IgD-negative memory B cell (primary cell): ENCODE measurements at regions not wholly inside any gene's neighbourhood (a gene's known extent, or its start where the extent isn't known, plus 50 kb on each side); places are given as distances from the start of the nearest gene placed in this dataset.
"Not testable (repeated sequence)": the region's sequence is repeated elsewhere in the genome, so short reads cannot be mapped to it uniquely, and the experiment has no call there.

ENCODE experiments used
- H3K27ac Mint-ChIP-seq, 3 donors: one replicate each; pipeline ENCODE4 v1.8.0; 2020 to 2022; ENCODE audit warnings: mild to moderate bottlenecking in 3 of 3, mixed read lengths in 3 of 3, moderate library complexity in 1 of 3
- H3K27me3 Mint-ChIP-seq: one replicate; pipeline ENCODE4 v1.8.0; 2021; ENCODE audit warnings: mixed read lengths
- H3K36me3 Mint-ChIP-seq: one replicate; pipeline ENCODE4 v1.8.0; 2020; ENCODE audit warnings: mild to moderate bottlenecking, mixed read lengths
- H3K4me1 Mint-ChIP-seq, 3 donors: one replicate each; pipeline ENCODE4 v1.8.0; 2020 to 2022; ENCODE audit warnings: mixed read lengths in 3 of 3, mild to moderate bottlenecking in 1 of 3
- H3K4me3 Mint-ChIP-seq, 4 donors: one replicate each; pipeline ENCODE4 v1.8.0; 2020 to 2022; ENCODE audit warnings: mild to moderate bottlenecking in 4 of 4, mixed read lengths in 4 of 4, moderate library complexity in 3 of 4
- H3K9me3 Mint-ChIP-seq, 3 donors: one replicate each; pipeline ENCODE4 v1.8.0; 2020 to 2021; ENCODE audit warnings: mixed read lengths in 3 of 3, mild to moderate bottlenecking in 1 of 3

DNA sequence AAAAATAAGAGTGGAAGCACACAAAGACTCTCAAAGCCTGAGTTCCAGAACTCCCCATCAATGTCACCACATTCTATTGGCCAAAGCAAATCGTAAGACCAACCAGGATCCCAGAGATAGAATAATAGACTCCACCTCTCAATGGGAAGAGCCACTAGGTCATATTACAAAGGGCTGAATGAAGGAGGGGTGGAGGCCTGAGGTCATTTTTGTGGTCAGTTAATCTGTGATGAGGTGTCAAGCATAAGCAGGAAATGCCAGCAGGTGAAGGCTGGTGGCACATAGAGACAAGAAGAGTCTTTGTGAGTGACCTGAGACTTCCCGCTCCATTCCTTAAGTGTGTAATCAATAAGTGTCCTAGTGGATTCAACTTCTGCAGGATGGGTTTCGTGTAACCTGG is 144.3 kb downstream of the TFCP2L1 start:
- H3K4me1 Mint-ChIP-seq: no peaks in the 10 kb centered on the region
- H3K27ac Mint-ChIP-seq: no peak overlapping the region
- peaks cover 1% of the 10 kb centered on the region for H3K27me3 Mint-ChIP-seq
- H3K4me3 Mint-ChIP-seq: no peak overlapping the region
- H3K36me3 Mint-ChIP-seq: peaks cover 2% of the 10 kb centered on the region
- peaks cover 0 to 7% (median 5%) of the 10 kb centered on the region in 3 donors for H3K9me3 Mint-ChIP-seq

DNA sequence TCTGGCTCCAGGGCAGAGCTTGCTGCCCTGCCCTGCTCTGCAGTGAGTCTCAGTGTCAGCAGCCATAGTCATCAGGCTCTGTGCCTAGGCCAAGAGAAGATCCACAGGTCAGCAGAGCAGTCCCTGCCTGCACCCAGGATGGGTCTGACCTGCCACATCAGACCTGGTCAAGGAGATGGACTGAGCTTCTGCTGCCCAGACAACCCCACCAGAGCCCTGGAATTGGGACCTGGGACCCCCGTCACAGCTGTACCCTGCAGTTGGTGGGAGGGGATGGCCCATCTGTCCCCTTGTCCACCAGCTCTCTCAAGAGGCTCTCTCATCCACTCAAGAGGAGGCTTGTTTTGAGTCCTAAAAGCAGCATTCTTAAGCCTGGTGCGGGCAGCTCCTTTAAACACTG is 142.6 kb downstream of the TFCP2L1 start:
- Mint-ChIP-seq H3K4me1 (no peaks in the 10 kb centered on the region), H3K27me3 (peaks cover 1% of the 10 kb centered on the region), H3K27ac (no peak overlapping the region), H3K9me3 (peaks cover 0 to 7% (median 5%) of the 10 kb centered on the region in 3 donors), H3K4me3 (no peak overlapping the region), H3K36me3 (peaks cover 2% of the 10 kb centered on the region)

DNA sequence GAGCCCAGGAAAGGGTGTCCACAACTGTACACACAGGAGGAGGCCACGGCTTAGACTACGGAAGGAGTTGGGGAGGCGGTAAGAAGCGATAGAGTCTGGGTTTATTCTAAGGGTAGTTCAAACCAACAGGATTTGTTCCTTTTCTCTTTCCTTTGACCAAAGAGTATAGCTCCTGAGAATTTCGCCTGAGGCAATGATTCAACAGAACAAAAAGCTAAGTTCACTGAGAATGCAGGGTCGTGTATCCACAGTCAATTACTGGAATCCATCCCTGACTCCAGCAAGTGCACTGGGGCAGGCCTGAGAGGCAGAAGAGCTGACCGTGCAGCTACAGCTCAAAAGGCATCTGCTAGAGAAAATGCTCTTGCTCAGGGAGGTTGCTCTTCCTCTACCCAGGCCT is 140.9 kb downstream of the TFCP2L1 start:
- H3K27me3 Mint-ChIP-seq: peaks cover 1% of the 10 kb centered on the region
- no peak overlapping the region for H3K27ac Mint-ChIP-seq
- H3K4me3 Mint-ChIP-seq: no peak overlapping the region
- no peaks in the 10 kb centered on the region for H3K4me1 Mint-ChIP-seq
- peaks cover 2% of the 10 kb centered on the region for H3K36me3 Mint-ChIP-seq
- peaks cover 0 to 5% (median 4%) of the 10 kb centered on the region in 3 donors for H3K9me3 Mint-ChIP-seq

DNA sequence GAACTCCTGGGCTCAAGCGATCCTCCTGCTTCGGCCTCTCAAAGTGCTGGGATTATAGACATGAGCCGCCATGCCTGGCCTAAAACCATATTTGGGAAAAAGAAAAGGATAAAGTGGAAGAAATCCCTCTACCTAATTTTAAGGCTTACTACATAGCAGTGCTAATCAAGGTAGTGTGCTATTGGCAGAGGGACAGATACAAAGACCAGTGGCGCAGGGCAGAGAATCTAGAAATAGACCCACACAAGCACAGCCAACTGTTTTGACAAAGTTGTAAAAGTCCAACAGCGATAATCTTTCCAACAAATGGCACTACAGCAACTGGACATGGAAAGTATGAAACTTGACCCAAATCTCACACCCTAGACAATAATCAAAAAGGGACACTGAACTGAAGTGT is 138.4 kb downstream of the TFCP2L1 start:
- peaks cover 2% of the 10 kb centered on the region for H3K36me3 Mint-ChIP-seq
- H3K27ac Mint-ChIP-seq: no peak overlapping the region
- H3K27me3 Mint-ChIP-seq: peaks cover 1% of the 10 kb centered on the region
- H3K4me1 Mint-ChIP-seq: no peaks in the 10 kb centered on the region
- H3K9me3 Mint-ChIP-seq: no peaks in the 10 kb centered on the region
- no peak overlapping the region for H3K4me3 Mint-ChIP-seq

DNA sequence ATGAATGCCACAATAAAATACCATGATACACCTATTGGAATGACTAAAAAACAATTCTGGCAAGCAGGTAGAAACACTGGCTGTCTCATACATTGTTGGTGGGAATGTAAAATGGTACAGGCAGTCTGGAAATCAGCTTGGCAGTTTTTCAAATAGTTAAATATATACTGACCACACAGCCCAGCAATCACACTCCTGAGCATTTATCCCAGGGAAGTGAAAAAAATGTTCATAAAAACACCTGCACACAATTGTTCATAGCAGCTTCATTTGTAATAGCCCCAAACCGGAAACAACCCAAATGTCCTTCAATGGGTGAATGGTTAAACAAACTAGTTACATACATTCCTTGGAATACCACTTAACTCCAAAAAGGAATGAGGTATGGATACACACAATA is 137.2 kb downstream of the TFCP2L1 start:
- Mint-ChIP-seq H3K4me1 (no peaks in the 10 kb centered on the region), H3K36me3 (no peaks in the 10 kb centered on the region), H3K27ac (no peak overlapping the region), H3K4me3 (no peak overlapping the region), H3K9me3 (no peaks in the 10 kb centered on the region), H3K27me3 (no peaks in the 10 kb centered on the region)

- Mint-ChIP-seq H3K4me3 (no peak overlapping the region), H3K36me3 (no peaks in the 10 kb centered on the region), H3K27me3 (no peaks in the 10 kb centered on the region), H3K27ac (no peak overlapping the region), H3K9me3 (no peaks in the 10 kb centered on the region), H3K4me1 (no peaks in the 10 kb centered on the region)
These were observed 136.5 kb downstream of the TFCP2L1 start for GRCh38 chr2:121148481-121148880.

GRCh38 chr2:121149384-121149783 is 135.6 kb downstream of the TFCP2L1 start:
- H3K27me3 Mint-ChIP-seq: no peaks in the 10 kb centered on the region
- no peak overlapping the region for H3K27ac Mint-ChIP-seq
- H3K4me1 Mint-ChIP-seq: no peaks in the 10 kb centered on the region
- no peaks in the 10 kb centered on the region for H3K36me3 Mint-ChIP-seq
- no peak overlapping the region for H3K4me3 Mint-ChIP-seq
- H3K9me3 Mint-ChIP-seq: peaks cover 0 to 2% (median 0%) of the 10 kb centered on the region in 3 donors

- peaks cover 0 to 2% (median 0%) of the 10 kb centered on the region in 3 donors for H3K9me3 Mint-ChIP-seq
- H3K27me3 Mint-ChIP-seq: no peaks in the 10 kb centered on the region
- no peaks in the 10 kb centered on the region for H3K36me3 Mint-ChIP-seq
- H3K4me3 Mint-ChIP-seq: no peak overlapping the region
- H3K27ac Mint-ChIP-seq: no peak overlapping the region
- H3K4me1 Mint-ChIP-seq: no peaks in the 10 kb centered on the region
These were observed 134.9 kb downstream of the TFCP2L1 start for GRCh38 chr2:121150126-121150525.

DNA sequence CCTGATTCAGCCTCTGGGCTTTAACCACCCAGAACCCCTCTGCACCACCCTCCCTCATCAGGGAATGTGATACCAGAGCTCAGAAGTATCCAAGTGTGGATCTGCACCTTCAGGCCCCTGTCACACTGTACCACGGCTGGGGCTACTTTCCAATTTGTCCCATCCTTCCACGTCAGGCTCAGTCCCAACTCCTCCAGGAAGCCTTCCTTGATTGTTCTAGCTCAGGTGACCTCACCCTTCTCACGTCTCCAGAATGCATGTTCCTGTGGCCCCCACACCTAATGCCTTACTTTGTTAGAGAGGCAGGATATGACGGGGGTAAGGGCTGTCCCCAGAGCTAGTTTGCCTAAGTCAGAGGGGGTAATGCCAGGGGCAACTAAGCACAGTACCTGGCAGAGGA is 134.3 kb downstream of the TFCP2L1 start:
- no peaks in the 10 kb centered on the region for H3K27me3 Mint-ChIP-seq
- no peaks in the 10 kb centered on the region for H3K36me3 Mint-ChIP-seq
- H3K4me1 Mint-ChIP-seq: no peaks in the 10 kb centered on the region
- no peak overlapping the region for H3K27ac Mint-ChIP-seq
- no peak overlapping the region for H3K4me3 Mint-ChIP-seq
- peaks cover 0 to 2% (median 0%) of the 10 kb centered on the region in 3 donors for H3K9me3 Mint-ChIP-seq

- Mint-ChIP-seq H3K9me3 (peaks cover 0 to 5% (median 0%) of the 10 kb centered on the region in 3 donors), H3K4me1 (no peaks in the 10 kb centered on the region), H3K27ac (no peak overlapping the region), H3K4me3 (no peak overlapping the region), H3K27me3 (no peaks in the 10 kb centered on the region), H3K36me3 (no peaks in the 10 kb centered on the region)
These were observed 133.5 kb downstream of the TFCP2L1 start for GRCh38 chr2:121151311-121152109.

DNA sequence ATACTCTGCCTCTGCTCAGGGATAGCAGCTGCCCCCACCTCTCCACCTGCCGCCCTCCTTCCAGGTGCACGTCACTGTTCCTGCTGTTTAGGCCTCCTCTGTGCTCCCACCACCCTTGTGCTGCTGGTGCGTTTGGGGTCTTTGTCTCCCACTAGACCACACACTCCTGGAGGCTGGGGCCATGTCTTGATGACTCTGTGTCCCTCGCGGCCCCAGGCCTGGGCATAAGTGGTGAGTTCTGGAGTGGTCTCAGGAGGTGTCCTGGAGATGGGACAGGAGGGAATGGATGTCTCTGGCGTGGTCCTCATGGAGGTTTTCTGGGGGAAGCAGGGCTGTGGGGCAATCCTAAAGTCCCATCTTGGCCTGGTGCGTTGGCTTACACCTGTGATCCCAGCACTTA is 132.1 kb downstream of the TFCP2L1 start:
- H3K27ac Mint-ChIP-seq: no peak overlapping the region
- H3K4me3 Mint-ChIP-seq: no peak overlapping the region
- H3K36me3 Mint-ChIP-seq: no peaks in the 10 kb centered on the region
- no peaks in the 10 kb centered on the region for H3K4me1 Mint-ChIP-seq
- H3K27me3 Mint-ChIP-seq: no peaks in the 10 kb centered on the region
- H3K9me3 Mint-ChIP-seq: peaks cover 0 to 5% (median 2%) of the 10 kb centered on the region in 3 donors

- Mint-ChIP-seq H3K4me3 (no peak overlapping the region), H3K4me1 (no peaks in the 10 kb centered on the region), H3K27ac (no peak overlapping the region), H3K27me3 (no peaks in the 10 kb centered on the region), H3K9me3 (peaks cover 0 to 7% (median 5%) of the 10 kb centered on the region in 3 donors), H3K36me3 (peaks cover 3% of the 10 kb centered on the region)
These were observed 131.5 kb downstream of the TFCP2L1 start for GRCh38 chr2:121153516-121153915.

- Mint-ChIP-seq H3K4me1 (no peaks in the 10 kb centered on the region), H3K27me3 (no peaks in the 10 kb centered on the region), H3K4me3 (no peak overlapping the region), H3K9me3 (peaks cover 0 to 9% (median 7%) of the 10 kb centered on the region in 3 donors), H3K36me3 (peaks cover 3% of the 10 kb centered on the region), H3K27ac (no peak overlapping the region)
These were observed 129.4 kb downstream of the TFCP2L1 start for GRCh38 chr2:121155502-121156056.

GRCh38 chr2:121157481-121157880 is 127.5 kb downstream of the TFCP2L1 start:
- peaks cover 3 to 11% (median 9%) of the 10 kb centered on the region in 3 donors for H3K9me3 Mint-ChIP-seq
- not testable (repeated sequence) for H3K27ac Mint-ChIP-seq, H3K27me3 Mint-ChIP-seq, H3K4me1 Mint-ChIP-seq, H3K4me3 Mint-ChIP-seq, H3K36me3 Mint-ChIP-seq

DNA sequence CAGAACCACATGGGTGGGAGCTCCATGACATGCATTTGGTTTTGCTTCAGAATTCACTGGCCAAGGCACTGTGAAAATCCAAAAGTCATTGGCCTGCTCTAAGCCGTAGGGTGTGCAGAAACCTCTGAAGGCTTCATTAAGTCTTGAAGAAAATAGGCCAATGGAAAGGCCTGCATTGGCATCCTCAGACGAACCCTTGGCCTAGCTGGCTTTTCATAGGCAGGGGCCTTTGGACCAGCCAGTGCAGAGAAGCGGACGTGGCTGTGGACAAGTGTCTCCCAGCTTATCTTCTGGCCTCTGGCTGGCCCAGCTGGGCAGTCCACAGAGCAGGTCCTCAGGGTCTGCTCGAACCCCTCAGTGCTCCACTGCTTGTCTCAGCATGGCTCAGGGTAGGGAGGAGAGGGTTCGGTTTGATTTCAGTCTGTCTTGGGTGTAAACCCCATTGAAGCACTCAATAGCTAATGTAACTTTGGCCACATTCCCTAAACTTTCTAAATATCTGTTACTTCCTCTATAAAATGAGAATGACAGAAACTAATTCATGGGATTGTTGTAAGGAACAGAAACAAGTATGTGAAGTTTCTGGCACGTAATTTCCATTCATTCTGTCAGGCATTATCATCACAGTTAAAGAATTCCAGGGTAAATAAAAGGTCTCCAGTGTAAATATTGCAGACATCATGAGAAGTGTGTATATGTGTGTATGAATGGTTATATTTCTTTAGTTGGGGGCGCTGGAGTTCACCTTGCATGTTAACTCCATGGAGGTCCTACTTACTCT is 125.5 kb downstream of the TFCP2L1 start:
- H3K27me3 Mint-ChIP-seq: no peaks in the 10 kb centered on the region
- H3K4me3 Mint-ChIP-seq: no peak overlapping the region
- no peak overlapping the region for H3K27ac Mint-ChIP-seq
- no peaks in the 10 kb centered on the region for H3K4me1 Mint-ChIP-seq
- peaks cover 3 to 15% (median 14%) of the 10 kb centered on the region in 3 donors for H3K9me3 Mint-ChIP-seq
- peaks cover 3% of the 10 kb centered on the region for H3K36me3 Mint-ChIP-seq
